GM23338 (cell line): ENCODE measurements at regions not wholly inside any gene's neighbourhood (a gene's known extent, or its start where the extent isn't known, plus 50 kb on each side); places are given as distances from the start of the nearest gene placed in this dataset.
"Not testable (repeated sequence)": the region's sequence is repeated elsewhere in the genome, so short reads cannot be mapped to it uniquely, and the experiment has no call there.

Experiments used
- EZH2 ChIP-seq: fragments of 200-600 bp; sonication (generic); IDR thresholded peaks from one replicate; pipeline ENCODE4 v1.8.0; 2017; ENCODE audit warnings: antibody characterized with exemption, mild to moderate bottlenecking, low read depth; ENCODE audit not compliant: unreplicated experiment
- EZH2phosphoT487 ChIP-seq: fragments of 200-600 bp; sonication (generic); IDR thresholded peaks from one replicate; pipeline ENCODE4 v1.8.1; 2018; ENCODE audit warnings: antibody characterized with exemption; ENCODE audit not compliant: unreplicated experiment
- ZNF331 ChIP-seq: fragments of 250-450 bp; sonication (Bioruptor Pico); IDR thresholded peaks from 2 replicates; pipeline ENCODE4 v1.5.0; 2020; ENCODE audit warnings: low read depth, mild to moderate bottlenecking, moderate library complexity
- TF ChIP-seq, protein P1 (sequence below), 2 experiments: fragments of 200-600 bp in 1 of 2; sonication (generic) in 1 of 2; conservative IDR thresholded peaks; 2 replicates each; pipeline versions ENCODE4 v1.5.1 to v1.6.1; 2016 to 2017; ENCODE audit warnings: antibody characterized with exemption in 2 of 2, low read depth in 2 of 2, mild to moderate bottlenecking in 2 of 2, moderate library complexity in 1 of 2
- TF ChIP-seq, protein P2 (sequence below): IDR thresholded peaks from 2 replicates; pipeline ENCODE4 v1.6.1; 2016; ENCODE audit warnings: antibody characterized with exemption

DNA sequence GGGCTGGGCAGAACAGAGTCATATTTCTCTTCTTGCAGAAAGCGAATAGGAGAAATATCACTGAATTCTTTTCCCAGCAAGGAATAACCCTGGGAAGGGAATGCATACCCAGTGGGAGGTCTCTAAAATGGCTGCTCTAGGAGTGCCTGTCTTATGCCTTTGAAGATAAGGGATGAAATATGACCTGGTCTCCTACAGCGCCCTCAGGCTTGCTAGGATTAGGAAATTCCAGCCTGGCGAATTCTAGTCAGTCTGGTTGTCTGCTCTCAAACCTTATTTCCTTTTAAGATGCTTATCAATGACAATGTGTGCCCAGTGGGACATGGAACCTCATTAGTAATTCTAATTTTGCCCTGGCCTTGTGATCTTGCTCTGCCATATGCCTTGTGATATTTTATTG, 677.7 kb downstream of the RWDD3 start:
- TF ChIP-seq, protein P1, sequence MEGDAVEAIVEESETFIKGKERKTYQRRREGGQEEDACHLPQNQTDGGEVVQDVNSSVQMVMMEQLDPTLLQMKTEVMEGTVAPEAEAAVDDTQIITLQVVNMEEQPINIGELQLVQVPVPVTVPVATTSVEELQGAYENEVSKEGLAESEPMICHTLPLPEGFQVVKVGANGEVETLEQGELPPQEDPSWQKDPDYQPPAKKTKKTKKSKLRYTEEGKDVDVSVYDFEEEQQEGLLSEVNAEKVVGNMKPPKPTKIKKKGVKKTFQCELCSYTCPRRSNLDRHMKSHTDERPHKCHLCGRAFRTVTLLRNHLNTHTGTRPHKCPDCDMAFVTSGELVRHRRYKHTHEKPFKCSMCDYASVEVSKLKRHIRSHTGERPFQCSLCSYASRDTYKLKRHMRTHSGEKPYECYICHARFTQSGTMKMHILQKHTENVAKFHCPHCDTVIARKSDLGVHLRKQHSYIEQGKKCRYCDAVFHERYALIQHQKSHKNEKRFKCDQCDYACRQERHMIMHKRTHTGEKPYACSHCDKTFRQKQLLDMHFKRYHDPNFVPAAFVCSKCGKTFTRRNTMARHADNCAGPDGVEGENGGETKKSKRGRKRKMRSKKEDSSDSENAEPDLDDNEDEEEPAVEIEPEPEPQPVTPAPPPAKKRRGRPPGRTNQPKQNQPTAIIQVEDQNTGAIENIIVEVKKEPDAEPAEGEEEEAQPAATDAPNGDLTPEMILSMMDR (conservative IDR thresholded peaks at IDR 0.05; ENCODE audit: low read depth in 2 of 2): not testable (repeated sequence)
- not testable (repeated sequence) for TF ChIP-seq ZNF331, EZH2, EZH2phosphoT487
- TF ChIP-seq, protein P2, sequence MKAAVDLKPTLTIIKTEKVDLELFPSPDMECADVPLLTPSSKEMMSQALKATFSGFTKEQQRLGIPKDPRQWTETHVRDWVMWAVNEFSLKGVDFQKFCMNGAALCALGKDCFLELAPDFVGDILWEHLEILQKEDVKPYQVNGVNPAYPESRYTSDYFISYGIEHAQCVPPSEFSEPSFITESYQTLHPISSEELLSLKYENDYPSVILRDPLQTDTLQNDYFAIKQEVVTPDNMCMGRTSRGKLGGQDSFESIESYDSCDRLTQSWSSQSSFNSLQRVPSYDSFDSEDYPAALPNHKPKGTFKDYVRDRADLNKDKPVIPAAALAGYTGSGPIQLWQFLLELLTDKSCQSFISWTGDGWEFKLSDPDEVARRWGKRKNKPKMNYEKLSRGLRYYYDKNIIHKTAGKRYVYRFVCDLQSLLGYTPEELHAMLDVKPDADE: not testable (repeated sequence)
